RPMI7951 (cell line): ENCODE measurements at regions not wholly inside any gene's neighbourhood (a gene's known extent, or its start where the extent isn't known, plus 50 kb on each side); places are given as distances from the start of the nearest gene placed in this dataset.

Source experiments
- DNase-seq: peaks from one replicate; pipeline ENCODE4 v3.0.0-alpha.2; 2012; ENCODE audit warnings: low read depth

DNA sequence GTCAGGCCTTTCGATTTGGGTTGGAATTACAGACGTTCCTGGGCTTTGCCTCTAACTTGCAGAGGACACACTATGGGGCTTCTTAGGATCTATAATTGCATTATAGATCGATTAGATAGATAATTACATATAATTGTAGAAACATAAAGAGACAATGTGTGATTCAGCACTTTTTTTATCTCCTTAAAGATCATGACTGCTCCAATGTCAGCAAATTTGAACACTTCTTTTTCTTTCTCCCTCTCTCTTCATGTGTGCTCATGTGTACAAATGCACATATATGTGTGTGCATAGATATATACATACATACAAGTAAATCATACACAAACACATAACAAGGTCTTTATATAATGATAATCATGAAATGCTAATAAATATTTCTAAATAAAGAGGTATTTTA is 1261.2 kb upstream of the SLC39A10 start:
- no peak for DNase-seq

DNA sequence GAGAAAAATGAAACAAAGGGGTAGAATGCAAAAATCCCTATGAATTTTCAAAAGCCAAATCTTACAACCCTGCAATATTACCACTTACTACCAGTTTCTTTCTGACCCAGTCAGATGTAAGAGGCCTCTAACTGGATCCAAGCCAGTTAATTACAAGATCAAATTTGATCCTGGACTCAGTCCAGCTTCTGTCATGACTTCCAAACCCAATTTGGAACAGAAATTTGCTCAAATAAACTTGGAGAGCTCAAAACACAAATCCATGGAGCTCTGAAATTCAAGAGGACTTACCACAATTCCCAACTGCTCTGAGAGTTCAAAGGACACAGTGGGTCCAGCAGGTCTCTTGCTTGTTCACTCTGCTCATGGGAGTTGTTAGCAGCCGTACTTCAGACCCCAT is 1271.7 kb upstream of the SLC39A10 start:
- DNase-seq = no peak

DNA sequence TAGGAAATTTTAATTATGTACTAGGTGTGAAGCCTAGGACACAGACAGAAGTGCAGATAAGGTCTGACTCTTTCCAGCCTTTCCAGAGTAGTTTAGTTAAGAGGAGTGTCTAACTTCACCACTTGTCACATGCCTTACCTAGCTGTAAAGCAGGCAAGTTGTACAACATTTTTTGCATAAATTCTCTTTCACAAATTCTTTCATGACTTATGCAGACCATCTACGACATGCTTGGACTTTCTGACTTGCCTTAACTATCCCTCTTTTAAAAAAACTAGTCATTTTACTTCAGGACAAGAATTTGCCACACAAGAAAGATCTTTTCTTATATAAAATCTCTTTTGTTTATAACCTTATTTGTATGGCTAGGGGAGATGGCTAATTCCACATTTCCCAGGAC is 1273.6 kb upstream of the SLC39A10 start:
- peak; percentile 17 for DNase-seq

DNA sequence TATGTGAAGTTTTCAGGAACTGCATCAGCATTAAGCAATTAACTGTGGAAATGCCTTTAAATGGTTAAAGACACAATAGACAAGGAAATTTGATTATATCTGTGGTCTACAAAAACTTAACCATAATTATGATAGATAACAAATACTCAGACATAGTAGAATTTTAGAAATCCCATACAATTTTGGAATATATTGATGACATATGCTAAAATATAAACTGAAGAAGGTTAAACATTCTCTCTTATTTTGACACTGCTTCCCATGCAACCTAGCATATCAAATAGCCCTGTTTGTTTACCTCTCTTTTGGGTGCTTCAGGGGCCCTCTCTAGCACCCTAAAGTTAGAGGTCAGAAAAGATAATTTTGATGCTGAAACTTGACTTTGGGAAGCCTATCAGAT is 1274.8 kb upstream of the SLC39A10 start:
- DNase-seq = no peak

DNA sequence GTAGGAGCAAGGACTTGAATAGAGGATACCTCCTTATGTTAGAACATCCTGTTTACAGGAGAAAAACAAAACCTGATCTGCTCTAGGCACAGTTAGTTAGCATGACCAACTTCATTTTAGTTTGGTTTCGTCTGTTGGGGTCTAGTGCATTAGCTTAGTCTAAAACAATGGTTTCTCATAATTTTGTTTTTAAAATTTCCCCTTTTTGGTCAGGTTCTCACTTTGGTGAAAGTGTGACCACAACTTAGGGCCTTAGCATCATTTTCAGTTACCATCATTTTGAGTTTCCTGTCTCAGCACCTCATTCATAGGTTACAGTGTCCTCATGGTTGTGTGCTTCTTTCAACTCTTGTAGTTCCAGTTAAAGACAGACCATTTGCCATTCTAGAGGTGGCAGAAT is 1277.0 kb upstream of the SLC39A10 start:
- DNase-seq = no peak

DNA sequence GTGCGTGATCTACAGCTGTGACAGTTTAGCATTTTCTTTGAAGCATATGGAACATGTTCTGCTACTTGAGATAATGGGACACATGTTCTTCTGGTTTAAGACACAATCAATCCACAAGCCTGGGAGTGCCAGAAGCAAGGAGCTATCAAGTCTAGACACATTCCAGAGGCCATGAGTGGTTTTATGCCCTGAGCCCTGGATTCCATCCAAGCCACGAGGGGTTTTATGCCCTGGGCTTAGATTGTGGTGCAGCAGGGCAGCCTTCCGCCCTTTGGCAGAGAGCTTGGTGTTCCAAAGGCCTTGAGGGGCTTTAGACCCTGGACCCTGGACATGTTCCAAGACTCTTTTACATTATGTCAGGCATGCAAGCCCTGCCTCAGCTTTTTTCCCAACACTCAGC is 1289.6 kb upstream of the SLC39A10 start:
- DNase-seq = peak; percentile 44

DNA sequence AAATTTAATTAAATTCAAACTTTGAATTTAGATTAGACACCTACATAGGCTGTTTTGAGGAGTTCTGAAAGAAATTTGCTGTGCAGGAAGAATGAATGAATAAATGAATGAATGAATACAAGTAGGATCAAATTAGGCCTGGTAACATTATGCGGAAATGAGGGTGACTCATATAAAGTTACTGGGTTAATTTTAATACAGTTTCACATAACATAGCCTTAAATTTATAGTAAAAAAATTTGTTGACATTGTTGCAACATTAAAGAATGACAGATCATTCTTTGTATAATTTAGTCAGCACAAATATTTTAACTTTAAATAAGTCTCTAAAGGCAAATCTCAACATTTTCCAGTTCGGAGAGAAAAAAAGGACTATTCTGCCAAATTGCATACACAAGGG is 1293.1 kb upstream of the SLC39A10 start:
- DNase-seq = no peak

DNA sequence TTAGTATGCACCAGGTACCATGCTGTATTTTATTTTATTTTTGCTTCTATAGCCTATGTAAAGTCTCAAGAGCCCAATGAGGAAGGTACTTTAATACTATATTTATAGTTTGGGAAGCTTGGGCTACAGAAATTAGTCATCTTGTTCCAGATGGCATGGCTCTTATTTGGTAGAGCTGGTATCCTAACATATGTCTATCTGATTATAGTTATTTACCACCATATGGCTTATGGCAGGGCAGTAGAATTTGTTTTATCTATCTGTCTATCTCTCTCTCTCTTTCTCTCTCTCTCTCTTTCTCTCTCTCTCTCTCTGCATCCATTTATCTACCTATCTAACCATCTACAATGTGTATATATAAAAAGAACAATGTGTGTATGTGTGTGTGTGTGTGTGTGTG is 1293.7 kb upstream of the SLC39A10 start:
- no peak for DNase-seq

DNA sequence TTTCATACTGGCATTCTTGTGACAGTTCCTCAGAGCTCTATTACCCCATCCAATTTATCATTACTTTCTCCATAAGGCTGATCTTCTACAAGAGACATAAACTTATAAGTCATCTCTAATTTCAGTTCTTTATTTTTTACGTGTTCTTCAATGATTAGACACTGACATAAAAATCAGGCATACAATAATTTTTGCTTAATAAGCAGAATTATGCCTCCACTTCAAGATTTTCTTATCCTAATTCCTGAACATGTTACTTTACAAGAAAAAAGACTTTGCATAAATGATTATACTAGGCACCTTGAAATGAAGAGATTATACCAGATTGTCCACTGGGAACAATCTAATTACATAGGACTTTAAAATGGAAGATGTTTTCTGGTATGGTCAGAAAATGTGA is 1304.5 kb upstream of the SLC39A10 start:
- no peak for DNase-seq

DNA sequence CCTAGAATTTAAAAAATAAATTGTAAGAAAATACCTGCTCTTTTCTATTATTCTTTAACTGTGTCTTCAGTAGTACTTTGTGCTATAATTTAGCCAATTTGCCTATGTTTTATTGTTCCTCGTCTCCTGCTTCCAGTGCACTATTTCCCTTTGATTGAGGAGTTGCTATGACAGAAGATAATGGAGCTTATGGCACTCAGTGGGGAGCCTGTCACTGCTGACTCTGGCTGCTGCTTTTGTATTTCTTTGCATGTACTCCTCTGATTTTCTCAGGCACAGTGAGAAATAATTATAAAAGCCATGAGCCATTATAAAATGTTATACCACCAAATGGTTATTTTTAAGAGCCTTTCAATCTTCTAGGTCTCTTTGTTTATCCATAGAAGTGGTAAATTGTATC is 1310.8 kb upstream of the SLC39A10 start:
- DNase-seq = no peak

DNA sequence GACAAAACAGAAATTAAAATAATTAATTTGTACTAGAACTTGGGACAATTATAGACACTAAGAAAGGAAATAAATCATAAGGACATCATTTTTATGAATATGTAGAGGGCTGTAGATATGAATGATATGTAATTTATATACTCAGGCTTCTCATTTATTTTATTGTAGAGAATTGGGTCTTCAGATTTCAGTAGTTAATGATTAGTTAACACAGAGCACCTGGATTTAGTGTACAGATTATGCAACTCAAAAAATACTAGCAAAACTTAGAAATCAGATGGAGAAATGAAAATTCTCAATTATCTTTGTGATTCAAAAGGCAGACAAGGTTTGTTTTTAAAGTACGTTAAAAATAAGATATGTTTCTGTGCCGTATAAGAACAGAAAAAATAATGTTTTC is 1311.7 kb upstream of the SLC39A10 start:
- DNase-seq = no peak

DNA sequence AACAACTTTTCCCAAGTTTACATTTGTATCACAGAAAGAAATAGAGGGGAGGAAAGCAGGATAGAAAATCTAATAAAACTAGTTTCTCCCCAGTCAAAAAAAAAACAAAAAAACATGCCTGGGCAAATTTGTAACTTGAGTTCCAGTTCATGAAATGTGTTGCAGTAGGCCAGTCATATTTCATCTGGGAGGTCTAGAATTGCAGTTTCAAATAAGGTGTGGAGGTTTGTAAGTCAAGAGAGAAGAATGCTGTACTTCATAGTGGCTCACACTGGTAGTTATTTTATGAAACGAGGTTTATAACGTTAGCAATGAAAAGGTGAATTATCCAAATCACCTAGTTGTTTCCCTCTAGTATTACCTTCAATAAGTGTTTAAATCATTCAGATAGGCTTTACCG is 1313.9 kb upstream of the SLC39A10 start:
- no peak for DNase-seq

DNA sequence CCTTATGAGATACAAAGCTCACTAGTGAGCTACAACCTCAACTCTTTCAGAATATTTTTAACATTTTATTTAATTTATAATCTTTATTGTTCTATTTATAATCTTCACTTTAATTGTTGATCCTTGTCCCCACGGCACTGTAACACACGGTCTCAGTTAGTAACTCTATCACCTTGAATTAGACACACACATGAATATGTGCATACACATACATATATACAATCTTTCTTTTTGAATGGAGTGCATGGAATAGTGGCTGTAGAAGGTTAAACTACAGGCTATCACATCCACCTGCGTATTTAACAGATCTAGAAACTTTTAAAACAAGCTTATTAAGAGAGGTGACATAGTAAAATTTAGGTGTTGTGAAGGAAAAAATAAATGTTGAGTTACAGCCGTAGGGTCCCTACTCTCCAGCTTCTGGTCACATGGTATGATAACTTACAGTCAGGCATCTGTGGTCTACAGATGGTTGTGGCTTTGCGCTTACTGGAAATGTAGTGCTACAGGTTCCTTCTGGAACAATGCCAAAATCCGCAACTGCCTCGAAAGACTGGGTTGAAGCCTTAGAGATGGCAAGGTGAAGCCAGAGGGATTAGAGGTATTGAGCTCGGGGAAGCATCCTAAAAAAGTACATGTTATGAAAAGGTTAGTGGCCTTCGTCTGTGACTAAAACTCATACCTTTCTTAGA is 1324.1 kb upstream of the SLC39A10 start:
- DNase-seq = peak; percentile 2

DNA sequence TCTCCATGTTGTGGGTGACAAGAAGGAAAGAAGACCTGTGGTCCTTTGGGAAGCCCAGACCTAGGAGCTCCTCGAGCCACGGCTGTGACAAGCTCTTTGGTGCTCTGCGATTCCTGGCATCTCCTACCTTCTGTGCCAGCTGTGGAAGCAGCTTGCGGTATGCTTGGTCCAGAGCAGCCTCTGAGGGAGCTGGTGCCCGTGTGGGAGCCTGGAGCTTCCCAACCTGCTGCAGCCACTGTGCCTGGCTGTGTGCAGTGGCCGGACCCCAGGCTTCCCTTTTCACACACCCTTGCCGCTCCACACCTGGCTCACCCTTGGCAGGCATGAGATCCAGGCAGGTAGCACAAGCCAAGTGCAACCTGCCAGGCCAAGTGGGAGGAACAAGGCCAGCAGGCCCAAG is 1328.6 kb upstream of the SLC39A10 start:
- DNase-seq = no peak

DNA sequence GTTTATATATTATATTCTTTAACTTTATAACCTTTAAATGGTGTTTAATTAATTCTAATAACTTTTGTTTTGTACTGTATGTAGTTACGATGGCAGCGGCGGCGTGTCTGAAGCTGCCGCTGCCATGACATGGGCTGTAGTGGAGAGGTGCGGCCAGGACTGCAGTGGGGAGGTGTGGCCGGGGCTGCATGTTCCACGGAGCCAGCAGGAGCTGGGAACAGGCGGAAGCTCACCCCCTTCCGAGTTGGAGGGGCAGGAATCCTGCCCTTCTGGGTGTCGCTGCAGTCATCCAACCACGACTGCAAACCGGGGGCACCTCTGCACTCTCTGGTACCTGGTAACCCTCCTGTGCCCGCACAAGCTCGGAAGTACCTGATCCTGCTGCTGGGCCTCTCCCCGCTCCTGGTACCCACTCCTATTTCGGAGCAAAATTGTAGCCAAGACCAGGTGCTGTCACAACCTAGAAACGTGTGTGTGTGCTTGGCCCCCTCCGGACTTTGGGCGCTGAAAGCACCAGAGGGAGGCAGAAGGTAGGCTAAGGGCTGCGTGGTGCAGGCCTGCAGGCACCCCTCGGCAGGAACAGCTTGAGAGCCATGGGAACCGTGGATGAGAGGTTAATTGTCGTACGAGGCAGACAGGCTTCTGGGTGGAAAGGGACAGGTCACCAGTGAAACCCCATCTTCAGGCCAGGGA is 1329.7 kb upstream of the SLC39A10 start:
- DNase-seq = no peak

DNA sequence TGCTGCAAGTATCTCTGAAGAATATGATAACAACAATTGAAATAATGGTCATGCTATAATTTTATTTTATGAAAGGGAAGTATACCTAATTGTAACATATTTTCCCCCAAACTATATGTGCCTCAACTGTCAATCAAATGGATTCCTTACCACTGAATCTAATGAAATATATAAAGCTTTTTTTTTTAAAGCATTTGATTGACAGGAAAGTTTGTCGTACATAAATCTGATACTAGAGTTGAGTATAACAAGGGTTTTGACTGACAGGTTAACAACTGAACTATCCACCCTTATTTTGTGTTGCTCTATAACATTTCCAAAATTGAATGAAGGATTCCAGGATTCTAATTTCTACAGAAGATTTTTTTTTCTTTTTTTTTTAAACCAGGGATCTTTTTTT is 1333.3 kb upstream of the SLC39A10 start:
- no peak for DNase-seq

DNA sequence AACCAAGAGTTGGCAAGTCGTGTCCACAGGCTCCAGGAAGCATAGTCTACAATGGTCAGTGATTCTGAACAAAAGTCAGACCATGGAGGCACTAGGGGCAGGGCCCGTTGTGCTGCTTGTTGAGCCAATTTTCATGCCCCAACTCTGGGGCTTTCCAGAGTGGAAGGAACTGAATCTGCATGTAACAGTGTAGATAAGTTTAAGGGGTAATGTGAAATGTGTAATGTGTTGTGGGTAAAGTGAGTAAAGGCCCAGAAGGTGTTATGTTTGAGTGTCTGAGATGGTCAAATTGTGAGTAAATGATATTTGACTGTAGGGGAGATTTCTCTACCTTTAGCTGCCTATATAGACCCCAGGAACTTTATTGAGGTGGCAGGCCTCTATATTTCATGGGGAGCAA is 1336.5 kb upstream of the SLC39A10 start:
- no peak for DNase-seq

DNA sequence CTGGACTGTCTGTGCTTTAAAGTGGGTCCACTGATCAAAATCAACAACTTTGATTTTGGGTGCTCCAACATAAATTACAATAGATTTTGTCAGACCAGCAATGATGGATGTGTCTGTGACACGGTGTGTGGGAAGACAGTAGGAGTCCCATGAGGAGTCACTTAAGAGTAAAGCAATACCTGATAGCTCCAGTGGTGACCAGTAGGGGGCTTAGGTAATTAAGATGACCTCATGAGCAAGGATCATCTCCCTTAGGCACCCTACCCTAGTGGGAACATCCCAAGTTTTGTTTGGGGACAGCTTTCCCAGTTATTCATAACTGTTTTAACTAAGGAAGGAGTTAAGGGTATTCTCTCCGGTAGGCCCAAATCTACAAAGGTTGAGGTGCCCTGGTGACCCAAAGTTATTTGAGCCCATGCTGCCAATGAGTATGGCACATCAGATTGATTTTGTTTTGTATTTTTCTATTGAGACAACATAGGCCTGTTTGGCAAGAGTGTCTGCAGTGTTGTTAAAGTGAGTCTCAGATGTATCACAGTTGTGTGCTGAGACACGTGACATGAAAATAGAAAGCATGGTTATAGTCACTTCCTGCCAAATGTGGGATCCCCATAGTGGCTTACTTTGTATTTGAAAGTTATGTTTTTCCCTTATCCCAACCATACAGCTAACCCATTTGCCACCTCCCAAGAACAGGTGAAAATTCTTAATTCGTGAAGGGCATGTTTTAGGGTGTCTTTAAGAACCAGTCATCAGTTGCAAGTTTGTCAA is 1337.6 kb upstream of the SLC39A10 start:
- no peak for DNase-seq

DNA sequence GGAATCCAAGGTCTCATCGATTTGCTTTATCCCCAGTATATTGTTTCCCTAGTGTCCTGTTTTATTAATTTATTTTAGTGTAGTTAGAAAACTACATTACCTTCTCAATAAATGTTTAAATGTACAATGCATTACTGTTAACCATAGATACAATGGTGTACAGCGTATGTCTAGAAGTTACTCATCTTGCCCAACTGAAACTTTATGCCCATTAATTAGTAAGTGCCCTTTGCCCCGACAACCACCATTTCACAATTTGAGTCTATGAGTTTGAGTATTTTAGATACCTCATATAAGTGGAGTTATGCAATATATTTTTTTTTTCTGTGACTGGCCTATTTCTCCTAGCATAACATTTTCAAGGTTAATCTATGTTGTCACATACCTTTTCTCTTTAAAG is 1343.0 kb upstream of the SLC39A10 start:
- DNase-seq = no peak

DNA sequence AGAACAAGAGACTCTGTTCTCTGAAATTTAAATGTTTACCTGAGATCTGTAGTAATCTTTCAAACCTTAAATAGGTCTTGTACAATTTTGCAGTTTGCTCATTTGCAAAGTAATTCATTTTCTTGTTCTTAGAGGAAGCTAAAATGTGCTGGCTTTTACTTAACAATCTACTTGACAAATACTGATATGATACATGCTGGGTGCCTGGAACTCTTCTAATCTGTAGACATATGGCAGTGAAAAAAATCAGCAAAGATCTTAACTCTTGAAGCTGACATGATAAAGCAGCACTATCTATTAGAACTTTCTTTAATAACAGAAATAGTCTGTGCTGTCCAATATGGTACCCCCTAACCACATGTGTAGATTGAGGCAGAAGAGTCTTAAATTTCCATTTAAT is 1352.8 kb upstream of the SLC39A10 start:
- DNase-seq = no peak

DNA sequence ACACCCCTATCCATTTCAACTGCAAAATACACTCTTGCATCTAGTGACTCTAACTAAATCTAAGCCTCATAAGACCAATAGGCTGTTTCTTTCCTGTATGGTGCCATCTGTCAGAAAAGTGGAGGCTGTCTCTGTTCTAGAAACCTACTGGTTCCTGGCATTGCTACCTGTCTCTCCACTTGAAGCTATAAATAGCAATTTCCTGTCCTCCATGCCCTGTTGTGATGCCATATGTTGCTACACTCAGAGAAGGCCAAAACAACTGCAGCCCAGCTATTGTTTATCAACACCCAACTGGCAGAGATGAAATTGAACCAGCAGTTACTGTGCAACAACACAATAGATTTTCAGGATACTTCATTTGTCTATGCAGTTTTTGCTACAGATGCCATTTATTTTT is 1355.1 kb upstream of the SLC39A10 start:
- DNase-seq = no peak

DNA sequence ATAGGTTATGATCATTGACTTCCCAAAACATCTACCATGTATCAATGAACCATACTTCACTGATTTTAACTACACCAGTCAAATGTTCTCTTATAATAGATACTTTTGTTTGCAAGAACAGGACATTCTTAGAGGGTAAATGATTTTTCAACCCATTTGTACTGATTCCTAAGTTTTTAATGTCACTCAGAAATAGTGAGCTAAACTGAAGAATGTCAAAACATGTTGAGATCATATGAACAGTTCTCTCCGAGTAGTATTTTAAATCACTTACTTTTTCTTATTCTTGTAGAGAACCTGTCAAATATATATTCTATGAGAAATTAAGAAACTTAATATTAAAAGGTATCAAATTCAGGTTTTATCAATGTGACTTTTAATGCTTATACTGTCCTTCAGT is 1362.9 kb upstream of the SLC39A10 start:
- no peak for DNase-seq

DNA sequence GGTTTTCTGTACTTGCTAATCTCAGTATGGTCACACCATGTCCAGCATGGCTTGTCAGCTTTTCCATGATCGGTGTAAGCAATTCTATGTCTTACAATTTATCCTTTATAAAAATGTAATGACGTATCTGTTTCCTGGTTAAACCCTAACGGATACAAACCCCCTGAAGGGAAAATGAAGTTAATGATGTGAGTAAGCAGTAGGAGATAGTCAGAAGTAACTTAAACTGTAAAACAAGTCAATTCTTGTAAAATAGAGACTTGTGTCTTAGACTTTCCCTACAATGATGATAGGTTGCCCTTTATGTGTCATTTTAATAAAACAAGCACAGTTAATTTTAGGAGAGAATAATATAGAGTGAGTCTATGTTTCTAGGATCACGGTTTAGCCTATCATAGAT is 1365.9 kb upstream of the SLC39A10 start:
- no peak for DNase-seq
